HG03469 (cell line): ENCODE measurements at regions not wholly inside any gene's neighbourhood (a gene's known extent, or its start where the extent isn't known, plus 50 kb on each side); places are given as distances from the start of the nearest gene placed in this dataset.
A peak's percentile ranks its signal among the peaks of the same experiment; 100 is the strongest.

Experiments used
- ATAC-seq: cut with Tn5 transposase; IDR thresholded peaks from one replicate; pipeline ENCODE4 v1.9.1; 2021; ENCODE audit warnings: mild to moderate bottlenecking, moderate library complexity, moderate number of reproducible peaks; ENCODE audit not compliant: unreplicated experiment

GRCh38 chr9:1804128-1804865 lies 210.8 kb upstream of the SMARCA2 start:
- no peak for ATAC-seq

GRCh38 chr9:1829719-1830118 lies 185.4 kb upstream of the SMARCA2 start:
- ATAC-seq: no peak

- no peak for ATAC-seq
These were observed 182.2 kb upstream of the SMARCA2 start for GRCh38 chr9:1832960-1833359.

- no peak for ATAC-seq
These were observed 177.6 kb upstream of the SMARCA2 start for GRCh38 chr9:1837453-1838084.

GRCh38 chr9:1839909-1840308 lies 175.2 kb upstream of the SMARCA2 start:
- no peak for ATAC-seq

- no peak for ATAC-seq
These were observed 169.7 kb upstream of the SMARCA2 start for GRCh38 chr9:1845425-1845824.

GRCh38 chr9:1855726-1856125 lies 159.4 kb upstream of the SMARCA2 start:
- no peak for ATAC-seq

GRCh38 chr9:1857808-1858207 lies 157.3 kb upstream of the SMARCA2 start:
- ATAC-seq: no peak

GRCh38 chr9:1869843-1870242 lies 145.3 kb upstream of the SMARCA2 start:
- ATAC-seq: peak; percentile 79

GRCh38 chr9:1870915-1871314 lies 144.2 kb upstream of the SMARCA2 start:
- no peak for ATAC-seq

GRCh38 chr9:1871626-1872419 lies 143.3 kb upstream of the SMARCA2 start:
- no peak for ATAC-seq

- no peak for ATAC-seq
These were observed 139.8 kb upstream of the SMARCA2 start for GRCh38 chr9:1875251-1875851.

- peak; percentile 38 for ATAC-seq
These were observed 139.2 kb upstream of the SMARCA2 start for GRCh38 chr9:1875921-1876448.

- ATAC-seq: no peak
These were observed 138.2 kb upstream of the SMARCA2 start for GRCh38 chr9:1876891-1877496.

GRCh38 chr9:1877951-1878350 lies 137.2 kb upstream of the SMARCA2 start:
- ATAC-seq: no peak

GRCh38 chr9:1878811-1879210 lies 136.3 kb upstream of the SMARCA2 start:
- no peak for ATAC-seq

- ATAC-seq: peak; percentile 34
These were observed 135.6 kb upstream of the SMARCA2 start for GRCh38 chr9:1879501-1879900.

- no peak for ATAC-seq
These were observed 135.0 kb upstream of the SMARCA2 start for GRCh38 chr9:1880038-1880565.

- no peak for ATAC-seq
These were observed 133.3 kb upstream of the SMARCA2 start for GRCh38 chr9:1881708-1882295.
